ENCODE measurements at regions not wholly inside any gene's neighbourhood (a gene's known extent, or its start where the extent isn't known, plus 50 kb on each side); places are given as distances from the start of the nearest gene placed in this dataset.

- dilution Hi-C loops (cut with MboI; ENCODE audit: extremely low pct_ligation_motif_present, low sequenced_read_pairs), result no loop called here
- TF ChIP-seq CTCF (optimal IDR thresholded peaks at IDR 0.05 in 1 of 3, IDR thresholded peaks at IDR 0.05 in 1 of 3, conservative IDR thresholded peaks at IDR 0.05 in 1 of 3; ENCODE audit: extremely low read depth in 1 of 3, insufficient read depth in 2 of 3, low read length in 3 of 3), result no peak
- no peak for TF ChIP-seq EZH2 (IDR thresholded peaks at IDR 0.05; ENCODE audit: low read length)
Observed at GRCh38 chr17:54840885-54841591, 59.6 kb upstream of the TOM1L1 start.

GRCh38 chr17:54841656-54842055, 59.0 kb upstream of the TOM1L1 start:
- no peak overlapping the region for H2AFZ ChIP-seq (ENCODE audit: control insufficient read depth, low read length)
- FAIRE-seq (no peak), DNase-seq (ENCODE audit: low read depth, low spot score) (no peak)
- TF ChIP-seq EZH2 (IDR thresholded peaks at IDR 0.05; ENCODE audit: low read length) (no peak), CTCF (optimal IDR thresholded peaks at IDR 0.05 in 1 of 3, IDR thresholded peaks at IDR 0.05 in 1 of 3, conservative IDR thresholded peaks at IDR 0.05 in 1 of 3; ENCODE audit: extremely low read depth in 1 of 3, insufficient read depth in 2 of 3, low read length in 3 of 3) (no peak)
- dilution Hi-C loops (cut with MboI; ENCODE audit: extremely low pct_ligation_motif_present, low sequenced_read_pairs), result no loop called here
- H3K36me3 ChIP-seq (ENCODE audit: control insufficient read depth in 2 of 2, extremely low read depth in 1 of 2, insufficient read depth in 2 of 2, low read length in 2 of 2), result no peaks in the 10 kb centered on the region
- no peaks in the 10 kb centered on the region for H3K9me3 ChIP-seq (ENCODE audit: control insufficient read depth, low read depth, low read length)
- no peaks in the 10 kb centered on the region for H3K79me2 ChIP-seq (ENCODE audit: control insufficient read depth, insufficient read depth, low read length)
- no peaks in the 10 kb centered on the region for H3K9me1 ChIP-seq (ENCODE audit: control insufficient read depth, extremely low read depth, insufficient read depth, low read length)
- no peaks in the 10 kb centered on the region for H4K20me1 ChIP-seq (ENCODE audit: control insufficient read depth, extremely low read depth, insufficient read depth, low read length)
- no peak overlapping the region for H3K4me2 ChIP-seq (ENCODE audit: control insufficient read depth, extremely low read depth, insufficient read depth, low read depth, low read length)
- H3K9ac ChIP-seq (ENCODE audit: control insufficient read depth, extremely low read depth, insufficient read depth, low read length), result no peak overlapping the region
- no peaks in the 10 kb centered on the region for H3K27me3 ChIP-seq (ENCODE audit: control insufficient read depth, extremely low read depth, insufficient read depth, low read length)
- H3K4me1 ChIP-seq (ENCODE audit: control insufficient read depth, extremely low read depth, insufficient read depth, low read length), result no peaks in the 10 kb centered on the region
- H3K4me3 ChIP-seq (ENCODE audit: control insufficient read depth in 2 of 3, extremely low read depth in 1 of 3, insufficient read depth in 2 of 3, low read depth in 1 of 3, low read length in 3 of 3), result no peak overlapping the region
- no peak overlapping the region for H3K27ac ChIP-seq (ENCODE audit: control insufficient read depth, insufficient read depth, low read length)

More at GRCh38 chr17:54840885-54841591, 59.6 kb upstream of the TOM1L1 start:
- Histone ChIP-seq H3K9me1 (ENCODE audit: control insufficient read depth, extremely low read depth, insufficient read depth, low read length) (no peaks in the 10 kb centered on the region), H2AFZ (ENCODE audit: control insufficient read depth, low read length) (no peak overlapping the region), H4K20me1 (ENCODE audit: control insufficient read depth, extremely low read depth, insufficient read depth, low read length) (no peaks in the 10 kb centered on the region), H3K79me2 (ENCODE audit: control insufficient read depth, insufficient read depth, low read length) (no peaks in the 10 kb centered on the region), H3K4me2 (ENCODE audit: control insufficient read depth, extremely low read depth, insufficient read depth, low read depth, low read length) (no peak overlapping the region), H3K9ac (ENCODE audit: control insufficient read depth, extremely low read depth, insufficient read depth, low read length) (no peak overlapping the region), H3K27me3 (ENCODE audit: control insufficient read depth, extremely low read depth, insufficient read depth, low read length) (no peaks in the 10 kb centered on the region), H3K36me3 (ENCODE audit: control insufficient read depth in 2 of 2, extremely low read depth in 1 of 2, insufficient read depth in 2 of 2, low read length in 2 of 2) (no peaks in the 10 kb centered on the region), H3K27ac (ENCODE audit: control insufficient read depth, insufficient read depth, low read length) (no peak overlapping the region), H3K4me1 (ENCODE audit: control insufficient read depth, extremely low read depth, insufficient read depth, low read length) (no peaks in the 10 kb centered on the region), H3K9me3 (ENCODE audit: control insufficient read depth, low read depth, low read length) (no peaks in the 10 kb centered on the region), H3K4me3 (ENCODE audit: control insufficient read depth in 2 of 3, extremely low read depth in 1 of 3, insufficient read depth in 2 of 3, low read depth in 1 of 3, low read length in 3 of 3) (no peak overlapping the region)
- DNase-seq (ENCODE audit: low read depth, low spot score) (no peak), FAIRE-seq (no peak)
